ENCODE measurements at regions not wholly inside any gene's neighbourhood (a gene's known extent, or its start where the extent isn't known, plus 50 kb on each side); places are given as distances from the start of the nearest gene placed in this dataset.
A peak's percentile ranks its signal among the peaks of the same experiment; 100 is the strongest.
"Not testable (repeated sequence)": the region's sequence is repeated elsewhere in the genome, so short reads cannot be mapped to it uniquely, and the experiment has no call there.

- H3K27me3 Mint-ChIP-seq (ENCODE audit: low read depth); H3K4me3 Mint-ChIP-seq; H3K4me1 Mint-ChIP-seq (ENCODE audit: low read depth); ATAC-seq (replicated peaks in 1 of 2); H3K27ac Mint-ChIP-seq; DNase-seq: not testable (repeated sequence)
- peaks cover 55 to 62% of the 10 kb centered on the region in 2 donors for H3K9me3 Mint-ChIP-seq
- H3K36me3 Mint-ChIP-seq (ENCODE audit: insufficient read depth in 2 of 2): peaks cover 72 to 80% of the 10 kb centered on the region in 2 donors
These were observed 131.9 kb downstream of the CWH43 start for GRCh38 chr4:49117951-49118350.

DNA sequence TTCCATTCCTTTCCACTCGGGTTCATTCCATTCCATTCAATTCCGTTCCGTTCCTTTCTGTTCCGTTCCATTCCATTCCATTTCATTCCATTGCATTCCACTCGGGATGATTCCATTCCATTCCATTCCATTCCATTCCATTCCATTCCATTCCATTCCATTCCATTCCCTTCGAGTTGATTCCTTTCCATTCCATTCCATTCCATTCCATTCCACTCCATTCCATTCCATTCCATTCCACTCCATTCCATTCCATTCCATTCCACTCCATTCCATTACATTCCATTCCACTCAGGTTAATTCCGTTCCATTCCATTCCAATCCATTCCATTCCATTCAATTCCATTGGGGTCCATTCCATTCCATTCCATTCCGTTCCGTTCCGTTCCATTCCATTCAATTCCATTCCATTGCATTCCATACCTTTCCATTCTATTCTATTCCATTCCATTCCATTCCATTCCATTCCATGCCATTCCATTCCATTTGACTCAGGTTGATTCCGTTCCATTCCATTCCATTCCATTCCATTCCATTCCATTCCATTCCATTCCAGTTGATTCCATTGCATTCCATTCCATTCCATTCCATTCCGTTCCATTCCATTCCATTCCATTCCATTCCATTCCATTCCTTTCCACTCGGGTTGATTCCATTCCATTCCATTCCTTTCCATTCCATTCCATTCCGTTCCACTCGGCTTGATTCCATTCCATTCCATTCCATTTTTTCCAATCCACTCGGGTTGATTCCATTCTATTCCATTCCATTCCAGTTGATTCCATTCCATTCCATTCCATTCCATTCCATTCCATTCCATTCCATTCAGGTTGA lies 132.5 kb downstream of the CWH43 start:
- ATAC-seq (replicated peaks in 1 of 2): peak; percentile 49 to 53
- peaks cover 51 to 57% of the 10 kb centered on the region in 2 donors for H3K9me3 Mint-ChIP-seq
- H3K4me1 Mint-ChIP-seq (ENCODE audit: low read depth); H3K4me3 Mint-ChIP-seq; H3K27ac Mint-ChIP-seq; H3K27me3 Mint-ChIP-seq (ENCODE audit: low read depth); DNase-seq: not testable (repeated sequence)
- peaks cover 68 to 75% of the 10 kb centered on the region in 2 donors for H3K36me3 Mint-ChIP-seq (ENCODE audit: insufficient read depth in 2 of 2)

- Mint-ChIP-seq H3K36me3 (ENCODE audit: insufficient read depth in 2 of 2) (peaks cover 61 to 68% of the 10 kb centered on the region in 2 donors), H3K9me3 (peaks cover 50 to 54% of the 10 kb centered on the region in 2 donors)
- H3K4me1 Mint-ChIP-seq (ENCODE audit: low read depth); H3K27ac Mint-ChIP-seq; H3K27me3 Mint-ChIP-seq (ENCODE audit: low read depth); DNase-seq; H3K4me3 Mint-ChIP-seq; ATAC-seq (replicated peaks in 1 of 2): not testable (repeated sequence)
These were observed 133.3 kb downstream of the CWH43 start for GRCh38 chr4:49119345-49119744.

- H3K27me3 Mint-ChIP-seq (ENCODE audit: low read depth); H3K27ac Mint-ChIP-seq; H3K4me3 Mint-ChIP-seq; DNase-seq; ATAC-seq (replicated peaks in 1 of 2); H3K4me1 Mint-ChIP-seq (ENCODE audit: low read depth): not testable (repeated sequence)
- H3K36me3 Mint-ChIP-seq (ENCODE audit: insufficient read depth in 2 of 2): peaks cover 52 to 60% of the 10 kb centered on the region in 2 donors
- peaks cover 42 to 46% of the 10 kb centered on the region in 2 donors for H3K9me3 Mint-ChIP-seq
These were observed 134.1 kb downstream of the CWH43 start for GRCh38 chr4:49120042-49120779.

DNA sequence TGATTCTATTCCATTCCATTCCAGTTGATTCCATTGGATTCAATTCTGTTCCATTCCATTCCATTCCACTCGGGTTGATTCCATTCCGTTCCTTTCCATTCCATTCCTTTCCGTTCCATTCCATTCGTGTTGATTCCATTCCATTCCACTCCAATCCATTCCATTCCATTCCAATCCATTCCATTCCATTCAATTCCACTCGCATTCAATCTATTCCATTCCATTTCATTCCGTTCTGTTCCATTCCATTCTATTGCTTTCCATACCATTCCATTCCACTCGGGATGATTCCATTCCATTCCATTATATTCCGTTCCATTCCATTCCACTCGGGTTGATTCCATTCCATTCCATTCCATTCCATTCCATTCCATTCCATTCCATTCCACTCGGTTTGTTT lies 134.7 kb downstream of the CWH43 start:
- DNase-seq; H3K27me3 Mint-ChIP-seq (ENCODE audit: low read depth); H3K27ac Mint-ChIP-seq; H3K4me1 Mint-ChIP-seq (ENCODE audit: low read depth); H3K4me3 Mint-ChIP-seq: not testable (repeated sequence)
- Mint-ChIP-seq H3K9me3 (peaks cover 41 to 44% of the 10 kb centered on the region in 2 donors), H3K36me3 (ENCODE audit: insufficient read depth in 2 of 2) (peaks cover 48 to 54% of the 10 kb centered on the region in 2 donors)
- ATAC-seq (replicated peaks in 1 of 2): peak; percentile 55 to 56

DNA sequence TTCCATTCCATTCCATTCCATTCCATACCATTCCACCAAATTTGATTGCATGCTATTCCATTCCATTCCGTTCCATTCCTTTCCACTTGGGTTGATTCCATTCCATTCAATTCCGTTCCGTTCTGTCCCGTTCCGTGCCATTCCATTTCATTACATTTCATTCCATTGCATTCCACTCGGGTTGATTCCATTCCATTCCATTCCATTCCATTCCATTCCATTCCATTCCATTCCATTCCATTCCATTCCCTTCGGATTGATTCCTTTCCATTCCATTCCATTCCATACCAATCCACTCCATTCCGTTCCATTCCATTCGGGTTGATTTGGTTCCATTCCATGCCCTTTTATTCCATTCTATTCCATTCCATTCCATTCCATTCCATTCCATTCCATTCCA lies 140.4 kb downstream of the CWH43 start:
- not testable (repeated sequence) for H3K4me3 Mint-ChIP-seq; H3K27ac Mint-ChIP-seq; ATAC-seq (replicated peaks in 1 of 2); H3K4me1 Mint-ChIP-seq (ENCODE audit: low read depth); H3K27me3 Mint-ChIP-seq (ENCODE audit: low read depth); DNase-seq
- Mint-ChIP-seq H3K9me3 (peaks cover 4 to 22% of the 10 kb centered on the region in 2 donors), H3K36me3 (ENCODE audit: insufficient read depth in 2 of 2) (peaks cover 15 to 27% of the 10 kb centered on the region in 2 donors)

GRCh38 chr4:49126858-49127257 lies 140.8 kb downstream of the CWH43 start:
- peaks cover 18 to 29% of the 10 kb centered on the region in 2 donors for H3K36me3 Mint-ChIP-seq (ENCODE audit: insufficient read depth in 2 of 2)
- not testable (repeated sequence) for H3K4me3 Mint-ChIP-seq; ATAC-seq (replicated peaks in 1 of 2); H3K27ac Mint-ChIP-seq; DNase-seq; H3K27me3 Mint-ChIP-seq (ENCODE audit: low read depth); H3K4me1 Mint-ChIP-seq (ENCODE audit: low read depth)
- peaks cover 7 to 24% of the 10 kb centered on the region in 2 donors for H3K9me3 Mint-ChIP-seq

DNA sequence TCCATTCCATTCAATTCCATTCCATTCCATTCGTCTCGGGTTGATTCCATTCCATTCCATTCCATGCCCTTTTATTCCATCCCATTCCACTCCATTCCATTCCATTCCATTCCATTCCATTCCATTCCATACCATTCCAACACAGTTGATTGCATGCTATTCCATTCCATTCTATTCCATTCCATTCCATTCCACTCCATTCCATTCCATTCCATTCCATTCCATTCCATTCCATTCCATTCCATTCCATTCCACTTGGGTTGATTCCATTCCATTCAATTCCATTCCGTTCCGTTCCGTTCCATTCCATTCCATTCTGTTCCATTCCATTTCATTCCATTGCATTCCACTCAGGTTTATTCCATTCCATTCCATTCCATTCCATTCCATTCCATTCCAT lies 143.3 kb downstream of the CWH43 start:
- not testable (repeated sequence) for H3K4me1 Mint-ChIP-seq (ENCODE audit: low read depth); H3K27ac Mint-ChIP-seq; ATAC-seq (replicated peaks in 1 of 2); H3K27me3 Mint-ChIP-seq (ENCODE audit: low read depth); DNase-seq; H3K4me3 Mint-ChIP-seq
- peaks cover 21 to 38% of the 10 kb centered on the region in 2 donors for H3K36me3 Mint-ChIP-seq (ENCODE audit: insufficient read depth in 2 of 2)
- peaks cover 9 to 30% of the 10 kb centered on the region in 2 donors for H3K9me3 Mint-ChIP-seq

GRCh38 chr4:49129870-49130269 lies 143.8 kb downstream of the CWH43 start:
- ATAC-seq (replicated peaks in 1 of 2); H3K27ac Mint-ChIP-seq; H3K27me3 Mint-ChIP-seq (ENCODE audit: low read depth); DNase-seq; H3K4me1 Mint-ChIP-seq (ENCODE audit: low read depth); H3K4me3 Mint-ChIP-seq: not testable (repeated sequence)
- H3K36me3 Mint-ChIP-seq (ENCODE audit: insufficient read depth in 2 of 2): peaks cover 25 to 40% of the 10 kb centered on the region in 2 donors
- H3K9me3 Mint-ChIP-seq: peaks cover 11 to 31% of the 10 kb centered on the region in 2 donors

DNA sequence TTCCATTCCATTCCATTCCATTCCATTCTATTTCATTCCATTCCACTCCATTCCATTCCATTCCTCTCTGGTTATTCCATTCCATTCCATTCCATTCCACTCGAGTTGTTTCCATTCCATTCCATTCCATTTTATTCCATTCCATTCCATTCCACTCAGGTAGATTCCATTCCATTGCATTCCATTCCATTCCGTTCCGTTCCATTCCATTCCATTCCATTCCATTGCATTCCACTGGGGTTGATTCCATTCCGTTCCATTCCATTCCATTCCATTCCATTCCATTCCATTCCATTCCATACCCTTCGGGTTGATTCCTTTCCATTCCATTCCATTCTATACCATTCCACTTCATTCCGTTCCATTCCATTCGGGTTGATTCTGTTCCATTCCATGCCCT lies 144.6 kb downstream of the CWH43 start:
- ATAC-seq (replicated peaks in 1 of 2); H3K4me1 Mint-ChIP-seq (ENCODE audit: low read depth); H3K4me3 Mint-ChIP-seq: not testable (repeated sequence)

GRCh38 chr4:49137043-49137442 lies 151.0 kb downstream of the CWH43 start:
- not testable (repeated sequence) for H3K27me3 Mint-ChIP-seq (ENCODE audit: low read depth); H3K4me3 Mint-ChIP-seq; DNase-seq; H3K27ac Mint-ChIP-seq; H3K4me1 Mint-ChIP-seq (ENCODE audit: low read depth)
- peak in 1 of 2 donors; percentile 39 for ATAC-seq (replicated peaks in 1 of 2)
- peaks cover 36 to 40% of the 10 kb centered on the region in 2 donors for H3K36me3 Mint-ChIP-seq (ENCODE audit: insufficient read depth in 2 of 2)
- H3K9me3 Mint-ChIP-seq: peaks cover 20 to 28% of the 10 kb centered on the region in 2 donors

More for the DNA sequence above, 144.6 kb downstream of the CWH43 start:
- DNase-seq; H3K27ac Mint-ChIP-seq; H3K27me3 Mint-ChIP-seq (ENCODE audit: low read depth): not testable (repeated sequence)
- peaks cover 26 to 41% of the 10 kb centered on the region in 2 donors for H3K36me3 Mint-ChIP-seq (ENCODE audit: insufficient read depth in 2 of 2)
- peaks cover 12 to 32% of the 10 kb centered on the region in 2 donors for H3K9me3 Mint-ChIP-seq

DNA sequence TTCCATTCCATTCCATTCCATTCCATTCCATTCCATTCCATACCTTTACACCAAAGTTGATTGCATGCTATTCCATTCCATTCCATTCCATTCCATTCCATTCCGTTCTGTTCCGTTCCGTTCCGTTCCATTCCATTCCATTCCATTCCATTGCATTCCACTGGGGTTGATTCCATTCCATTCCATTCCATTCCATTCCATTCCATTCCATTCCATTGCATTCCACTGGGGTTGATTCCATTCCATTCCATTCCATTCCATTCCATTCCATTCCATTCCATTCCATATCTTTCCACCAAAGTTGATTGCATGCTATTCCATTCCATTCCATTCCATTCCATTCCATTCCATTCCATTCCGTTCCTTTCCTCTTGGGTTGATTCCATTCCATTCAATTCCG lies 151.9 kb downstream of the CWH43 start:
- not testable (repeated sequence) for DNase-seq; H3K27ac Mint-ChIP-seq; ATAC-seq (replicated peaks in 1 of 2); H3K27me3 Mint-ChIP-seq (ENCODE audit: low read depth); H3K4me3 Mint-ChIP-seq; H3K4me1 Mint-ChIP-seq (ENCODE audit: low read depth)
- peaks cover 39% of the 10 kb centered on the region in 2 donors for H3K36me3 Mint-ChIP-seq (ENCODE audit: insufficient read depth in 2 of 2)
- peaks cover 22 to 29% of the 10 kb centered on the region in 2 donors for H3K9me3 Mint-ChIP-seq

- not testable (repeated sequence) for H3K4me3 Mint-ChIP-seq; ATAC-seq (replicated peaks in 1 of 2); H3K27ac Mint-ChIP-seq; H3K27me3 Mint-ChIP-seq (ENCODE audit: low read depth); H3K4me1 Mint-ChIP-seq (ENCODE audit: low read depth); DNase-seq
- Mint-ChIP-seq H3K36me3 (ENCODE audit: insufficient read depth in 2 of 2) (peaks cover 45 to 46% of the 10 kb centered on the region in 2 donors), H3K9me3 (peaks cover 26 to 35% of the 10 kb centered on the region in 2 donors)
These were observed 152.7 kb downstream of the CWH43 start for GRCh38 chr4:49138818-49139217.
